ENCODE measurements at regions not wholly inside any gene's neighbourhood (a gene's known extent, or its start where the extent isn't known, plus 50 kb on each side); places are given as distances from the start of the nearest gene placed in this dataset.
"Not testable (repeated sequence)": the region's sequence is repeated elsewhere in the genome, so short reads cannot be mapped to it uniquely, and the experiment has no call there.

DNA sequence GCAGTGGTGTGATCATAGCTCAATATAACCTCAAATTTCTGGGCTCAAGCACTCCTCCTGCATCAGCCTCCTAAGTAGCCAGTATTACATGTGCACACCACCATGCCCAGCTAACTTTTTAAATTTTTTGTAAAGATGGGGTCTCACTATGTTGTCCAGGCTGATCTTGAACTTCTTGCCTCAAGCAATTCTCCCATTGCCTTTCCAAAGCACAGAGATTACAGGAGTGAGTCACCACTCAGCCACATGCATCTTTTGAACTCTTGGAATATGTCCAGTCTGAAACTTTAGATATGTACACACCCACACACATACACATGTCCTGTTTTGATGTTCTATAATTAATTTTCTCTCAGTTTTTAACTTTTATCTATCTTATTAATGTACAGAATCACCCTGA is 2163.5 kb upstream of the DEFB115 start:
- H3K4me1 ChIP-seq; H3K27me3 ChIP-seq; H3K27ac ChIP-seq; H3K4me3 ChIP-seq; H3K9me3 ChIP-seq (replicated peaks); H3K36me3 ChIP-seq; DNase-seq: not testable (repeated sequence)

- H3K36me3 ChIP-seq; H3K9me3 ChIP-seq (replicated peaks); H3K4me3 ChIP-seq; H3K27ac ChIP-seq; H3K27me3 ChIP-seq; DNase-seq; H3K4me1 ChIP-seq: not testable (repeated sequence)
These were observed 2160.8 kb upstream of the DEFB115 start for GRCh38 chr20:29096695-29097094.

GRCh38 chr20:29107884-29108283 is 2149.6 kb upstream of the DEFB115 start:
- not testable (repeated sequence) for H3K4me1 ChIP-seq; H3K9me3 ChIP-seq (replicated peaks); H3K36me3 ChIP-seq; H3K27ac ChIP-seq; DNase-seq; H3K27me3 ChIP-seq; H3K4me3 ChIP-seq

- H3K27ac ChIP-seq; DNase-seq; H3K36me3 ChIP-seq; H3K4me1 ChIP-seq; H3K9me3 ChIP-seq (replicated peaks); H3K27me3 ChIP-seq; H3K4me3 ChIP-seq: not testable (repeated sequence)
These were observed 2148.1 kb upstream of the DEFB115 start for GRCh38 chr20:29109386-29109785.

DNA sequence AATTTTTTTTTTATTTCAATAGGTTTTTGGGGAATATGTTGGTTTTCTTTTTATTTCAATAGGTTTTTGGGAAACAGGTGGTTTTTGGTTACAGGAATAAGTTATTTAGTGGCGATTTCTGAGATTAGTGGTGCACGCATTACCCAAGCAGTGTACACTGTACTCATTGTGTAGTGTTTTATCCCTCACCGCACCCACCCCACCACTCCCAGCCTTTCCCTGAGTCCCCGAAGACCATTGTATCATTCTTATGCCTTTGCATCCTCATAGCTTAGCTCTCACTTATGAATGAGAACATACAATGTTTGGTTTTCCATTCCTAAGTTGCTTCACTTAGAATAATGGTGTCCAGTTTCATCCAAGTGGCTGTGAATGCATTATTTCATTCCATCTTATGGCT is 2142.4 kb upstream of the DEFB115 start:
- DNase-seq; H3K36me3 ChIP-seq; H3K27me3 ChIP-seq; H3K9me3 ChIP-seq (replicated peaks); H3K4me1 ChIP-seq; H3K4me3 ChIP-seq; H3K27ac ChIP-seq: not testable (repeated sequence)

DNA sequence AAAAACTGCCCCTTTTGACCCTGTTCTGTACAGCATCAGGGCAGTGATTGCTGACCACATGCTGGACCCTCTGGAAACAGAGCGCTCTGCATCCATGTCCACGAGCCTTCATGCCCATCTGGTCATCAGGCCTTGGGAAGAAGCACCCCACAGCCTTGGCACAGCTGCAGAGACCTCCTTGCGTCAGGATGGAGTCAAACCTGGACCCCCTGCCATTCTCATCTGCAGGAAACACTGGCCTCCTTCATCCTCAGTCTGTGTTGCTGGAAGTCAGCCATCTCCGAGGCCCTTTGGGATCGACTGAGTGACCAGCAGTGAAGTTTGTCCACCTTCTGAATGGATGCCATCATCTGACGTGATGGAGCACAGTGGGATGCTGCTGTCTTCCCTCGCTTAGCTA is 2138.3 kb upstream of the DEFB115 start:
- no peaks in the 10 kb centered on the region for H3K4me1 ChIP-seq
- H3K9me3 ChIP-seq (replicated peaks) = no peaks in the 10 kb centered on the region
- no peak for DNase-seq
- no peaks in the 10 kb centered on the region for H3K36me3 ChIP-seq
- H3K4me3 ChIP-seq = no peak overlapping the region
- H3K27ac ChIP-seq = no peak overlapping the region
- no peaks in the 10 kb centered on the region for H3K27me3 ChIP-seq

DNA sequence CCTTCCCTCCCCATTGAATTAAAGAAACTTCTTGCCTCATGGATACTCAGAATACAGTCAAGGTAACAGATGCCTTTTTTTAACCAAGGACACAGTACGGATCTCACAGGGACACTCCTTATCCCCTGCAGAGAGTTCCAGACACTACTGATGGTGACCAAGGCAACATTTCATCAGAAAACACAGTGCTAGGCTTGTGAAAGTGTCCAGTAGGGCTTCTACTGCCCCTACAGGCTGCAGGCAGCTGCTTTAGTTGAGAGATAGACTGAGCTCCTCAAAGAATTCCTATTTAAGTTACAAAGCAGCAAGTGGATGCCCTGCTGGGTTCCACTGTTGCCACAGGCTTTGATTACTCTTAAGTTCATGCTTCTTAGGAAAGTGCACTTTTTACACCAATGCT is 2137.8 kb upstream of the DEFB115 start:
- not testable (repeated sequence) for DNase-seq; H3K36me3 ChIP-seq; H3K9me3 ChIP-seq (replicated peaks); H3K27me3 ChIP-seq; H3K4me3 ChIP-seq; H3K4me1 ChIP-seq; H3K27ac ChIP-seq

- not testable (repeated sequence) for H3K4me1 ChIP-seq; H3K36me3 ChIP-seq; H3K27me3 ChIP-seq; H3K4me3 ChIP-seq; H3K27ac ChIP-seq; H3K9me3 ChIP-seq (replicated peaks)
- DNase-seq = peak in 1 of 2 experiments; percentile 69
These were observed 2137.4 kb upstream of the DEFB115 start for GRCh38 chr20:29120088-29120487.

DNA sequence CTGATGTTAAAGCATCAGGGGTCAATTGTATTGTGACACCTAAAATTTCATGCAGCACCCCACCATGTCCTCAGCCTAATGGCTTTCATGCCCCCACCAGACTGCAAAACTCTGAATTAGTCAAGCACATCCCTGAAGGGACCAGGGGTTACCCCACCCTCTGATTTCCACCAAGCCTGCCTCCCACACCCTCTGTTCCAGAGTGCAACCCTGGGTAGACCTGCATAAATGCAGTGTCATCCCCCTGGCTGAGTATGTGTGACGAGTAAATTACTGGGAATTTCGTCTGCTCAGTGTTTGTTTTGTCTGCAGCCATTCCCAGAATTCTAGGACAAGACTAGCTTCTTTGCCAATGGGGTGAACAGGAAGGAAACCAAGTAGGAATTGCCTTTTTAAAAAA is 2136.9 kb upstream of the DEFB115 start:
- DNase-seq = peak; percentile 67 to 70
- not testable (repeated sequence) for H3K27ac ChIP-seq

DNA sequence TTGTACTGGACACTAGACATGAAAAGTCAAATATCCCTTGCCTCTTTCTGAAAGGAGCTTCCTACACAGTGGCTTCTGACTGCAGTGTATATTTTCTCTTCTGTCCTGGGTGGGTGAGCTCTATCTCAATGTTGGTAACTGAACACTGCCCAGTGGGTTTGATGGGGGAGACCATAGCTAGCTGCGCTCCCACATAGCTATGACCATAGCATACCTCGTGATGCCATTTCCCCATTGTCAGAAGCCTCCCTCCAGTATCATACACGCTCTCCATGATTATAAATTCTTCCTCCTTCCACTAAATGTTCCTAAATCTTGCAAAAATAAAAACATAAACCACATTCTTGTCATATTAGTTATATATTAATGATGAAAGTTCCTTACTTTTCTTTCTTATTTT is 2134.7 kb upstream of the DEFB115 start:
- H3K4me1 ChIP-seq; H3K9me3 ChIP-seq (replicated peaks); DNase-seq; H3K36me3 ChIP-seq; H3K4me3 ChIP-seq; H3K27me3 ChIP-seq; H3K27ac ChIP-seq: not testable (repeated sequence)

More for the DNA sequence above, 2136.9 kb upstream of the DEFB115 start:
- not testable (repeated sequence) for H3K9me3 ChIP-seq (replicated peaks); H3K36me3 ChIP-seq; H3K4me3 ChIP-seq; H3K27me3 ChIP-seq; H3K4me1 ChIP-seq

DNA sequence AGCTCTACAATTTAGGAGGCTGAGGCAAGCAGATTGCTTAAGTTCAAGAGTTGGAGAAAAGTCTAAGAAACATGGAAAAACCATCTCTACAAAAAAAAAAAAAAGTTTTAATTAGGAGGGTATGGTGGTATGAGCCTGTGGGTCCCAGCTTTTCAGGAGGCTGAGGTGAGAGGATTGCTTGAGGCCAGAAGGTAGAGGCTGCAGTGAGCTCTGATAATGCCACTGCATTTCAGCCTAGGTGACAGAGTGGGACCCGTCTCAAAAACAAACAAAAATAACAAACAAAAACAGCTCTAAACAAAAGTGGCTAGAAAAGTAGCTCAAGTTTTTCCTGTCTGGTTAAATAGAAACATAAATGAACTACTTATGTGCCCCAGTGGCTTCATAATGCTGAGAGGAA is 2133.6 kb upstream of the DEFB115 start:
- no peak for DNase-seq

More for the DNA sequence above, 2133.6 kb upstream of the DEFB115 start:
- Histone ChIP-seq H3K36me3 (no peaks in the 10 kb centered on the region), H3K27ac (no peak overlapping the region), H3K4me1 (no peaks in the 10 kb centered on the region), H3K27me3 (no peaks in the 10 kb centered on the region), H3K4me3 (no peak overlapping the region), H3K9me3 (replicated peaks) (no peaks in the 10 kb centered on the region)

All from SJCRH30 (cell line).